Ovary (tissue), 7 donors: ENCODE measurements at regions not wholly inside any gene's neighbourhood (a gene's known extent, or its start where the extent isn't known, plus 50 kb on each side); places are given as distances from the start of the nearest gene placed in this dataset.

ENCODE experiments used
- DNase-seq, 5 donors: peaks; one replicate each; pipeline ENCODE4 v3.0.0-alpha.2; 2019 to 2020
- H3K27ac ChIP-seq, 2 donors: fragments of 200-600 bp; one replicate each; pipeline versions ENCODE4 v1.5.1 to v1.8.0; 2019 to 2022
- H3K27me3 ChIP-seq: fragments of 200-600 bp; one replicate; pipeline ENCODE4 v1.8.0; 2022
- H3K36me3 ChIP-seq: fragments of 200-600 bp; sonication (generic); one replicate; pipeline ENCODE4 v1.5.1; 2019
- H3K4me1 ChIP-seq: one replicate; pipeline ENCODE4 v1.8.1; 2013; ENCODE audit warnings: mild to moderate bottlenecking, moderate library complexity; ENCODE audit not compliant: insufficient read depth
- H3K4me3 ChIP-seq: fragments of 200-600 bp; sonication (generic); one replicate; pipeline ENCODE4 v1.5.1; 2017
- H3K9me3 ChIP-seq, 2 donors: fragments of 200-600 bp in 1 of 2; sonication (generic) in 1 of 2; one replicate each; pipeline versions ENCODE4 v1.5.1 to v1.8.1; 2013 to 2019; ENCODE audit warnings: mild to moderate bottlenecking in 1 of 2, moderate library complexity in 1 of 2
- EP300 ChIP-seq: sonication (generic); formaldehyde crosslinking; IDR thresholded peaks from one replicate; pipeline ENCODE4 v1.6.1; 2017; ENCODE audit warnings: antibody characterized with exemption
- POLR2A ChIP-seq: fragments of 450-650 bp; IDR thresholded peaks from one replicate; pipeline ENCODE4 v1.6.1; 2017; ENCODE audit warnings: antibody characterized with exemption, mild to moderate bottlenecking, moderate library complexity
- WGBS, 3 donors: extraction: QIAGEN DNeasy Blood & Tissue Kit in 1 of 3; methylation state at CpG; one replicate each; pipeline versions ENCODE4 v1.1.5 to v1.1.7; 2013 to 2017; 5-methylcytosine and 5-hydroxymethylcytosine counted together
- intact Hi-C, 4 donors: fragments of 100-400 bp; cut with DNase I; formaldehyde crosslinking; loops; one replicate each; pipeline versions ENCODE4 v1.11.0 to v1.15.1; 2022 to 2023
- TF ChIP-seq, protein P1 (sequence below), 3 donors: fragments of 450-650 bp in 2 of 3; fragments of 200-600 bp in 1 of 3; IDR thresholded peaks; one replicate each; pipeline versions ENCODE4 v1.5.1 to v1.8.0; 2016 to 2022; ENCODE audit warnings: antibody characterized with exemption in 3 of 3, mild to moderate bottlenecking in 1 of 3
- donor health status: DM: no; HTN: no; CAD: no; lungs with moderate emphysema.
- donor health status: DM: no; HTN: no; CAD: no.
- donor health status: Bipolar disorder and iron deficiency.
- donor health status: DM: no; HTN: no; CAD: no.
- donor health status: DM: yes; HTN: yes; CAD: no.

DNA sequence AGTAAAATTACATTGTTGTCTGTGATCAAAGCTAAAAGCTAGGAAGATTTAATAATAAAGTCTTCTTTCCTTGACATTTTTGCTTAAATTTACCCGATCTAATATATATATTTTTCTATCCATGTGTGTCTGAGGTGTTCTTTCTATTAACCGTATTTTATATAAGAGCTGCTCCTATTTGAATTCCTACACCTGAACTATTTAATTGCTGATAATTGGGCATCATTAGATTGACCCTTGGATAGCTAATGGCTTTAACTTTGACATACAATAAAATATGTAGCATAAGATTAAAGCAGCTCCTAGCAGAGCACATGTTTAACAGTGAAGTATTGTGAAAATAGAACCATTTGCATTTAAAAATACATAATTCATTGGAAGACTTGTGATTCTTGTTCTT, 792.7 kb downstream of the MAT2B start:
- WGBS, 3 donors = 81 to 86% (median 85%) methylated on average over 2 of the region's 2 CpGs
- TF ChIP-seq POLR2A = no peak
- no peak for TF ChIP-seq EP300
- TF ChIP-seq, protein P1, sequence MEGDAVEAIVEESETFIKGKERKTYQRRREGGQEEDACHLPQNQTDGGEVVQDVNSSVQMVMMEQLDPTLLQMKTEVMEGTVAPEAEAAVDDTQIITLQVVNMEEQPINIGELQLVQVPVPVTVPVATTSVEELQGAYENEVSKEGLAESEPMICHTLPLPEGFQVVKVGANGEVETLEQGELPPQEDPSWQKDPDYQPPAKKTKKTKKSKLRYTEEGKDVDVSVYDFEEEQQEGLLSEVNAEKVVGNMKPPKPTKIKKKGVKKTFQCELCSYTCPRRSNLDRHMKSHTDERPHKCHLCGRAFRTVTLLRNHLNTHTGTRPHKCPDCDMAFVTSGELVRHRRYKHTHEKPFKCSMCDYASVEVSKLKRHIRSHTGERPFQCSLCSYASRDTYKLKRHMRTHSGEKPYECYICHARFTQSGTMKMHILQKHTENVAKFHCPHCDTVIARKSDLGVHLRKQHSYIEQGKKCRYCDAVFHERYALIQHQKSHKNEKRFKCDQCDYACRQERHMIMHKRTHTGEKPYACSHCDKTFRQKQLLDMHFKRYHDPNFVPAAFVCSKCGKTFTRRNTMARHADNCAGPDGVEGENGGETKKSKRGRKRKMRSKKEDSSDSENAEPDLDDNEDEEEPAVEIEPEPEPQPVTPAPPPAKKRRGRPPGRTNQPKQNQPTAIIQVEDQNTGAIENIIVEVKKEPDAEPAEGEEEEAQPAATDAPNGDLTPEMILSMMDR (IDR thresholded peaks at IDR 0.05) = no peak
- intact Hi-C loops = no loop called here
- H3K9me3 ChIP-seq = no peaks in the 10 kb centered on the region
- H3K4me3 ChIP-seq = no peak overlapping the region
- no peak for DNase-seq
- no peaks in the 10 kb centered on the region for H3K27me3 ChIP-seq
- no peaks in the 10 kb centered on the region for H3K4me1 ChIP-seq
- H3K36me3 ChIP-seq = no peaks in the 10 kb centered on the region
- no peak overlapping the region for H3K27ac ChIP-seq

DNA sequence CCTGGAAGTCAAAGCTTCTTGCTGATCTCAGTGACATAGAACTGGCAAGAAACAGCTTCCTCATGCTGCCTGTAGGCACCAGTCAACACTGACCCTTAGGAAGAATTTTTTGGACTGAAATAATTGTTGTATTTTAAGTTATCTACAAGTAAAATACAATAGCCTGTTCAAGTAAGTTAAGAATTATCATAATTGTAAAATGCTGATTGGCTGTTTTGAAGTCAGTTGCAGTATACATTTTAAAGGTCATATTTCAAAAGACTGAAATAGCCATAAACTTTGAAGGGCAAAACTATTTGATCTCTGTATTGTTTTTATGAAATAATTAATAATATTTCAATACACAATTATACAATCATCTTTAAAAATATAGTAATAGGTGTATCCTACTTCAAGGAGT, 794.9 kb downstream of the MAT2B start:
- H3K27me3 ChIP-seq = no peaks in the 10 kb centered on the region
- no peaks in the 10 kb centered on the region for H3K36me3 ChIP-seq
- intact Hi-C loops = no loop called here
- no peak overlapping the region for H3K27ac ChIP-seq
- TF ChIP-seq EP300 (no peak), POLR2A (no peak)
- TF ChIP-seq, protein P1 (IDR thresholded peaks at IDR 0.05) = no peak
- no peaks in the 10 kb centered on the region for H3K9me3 ChIP-seq
- no peak overlapping the region for H3K4me3 ChIP-seq
- H3K4me1 ChIP-seq = no peaks in the 10 kb centered on the region
- DNase-seq = no peak

DNA sequence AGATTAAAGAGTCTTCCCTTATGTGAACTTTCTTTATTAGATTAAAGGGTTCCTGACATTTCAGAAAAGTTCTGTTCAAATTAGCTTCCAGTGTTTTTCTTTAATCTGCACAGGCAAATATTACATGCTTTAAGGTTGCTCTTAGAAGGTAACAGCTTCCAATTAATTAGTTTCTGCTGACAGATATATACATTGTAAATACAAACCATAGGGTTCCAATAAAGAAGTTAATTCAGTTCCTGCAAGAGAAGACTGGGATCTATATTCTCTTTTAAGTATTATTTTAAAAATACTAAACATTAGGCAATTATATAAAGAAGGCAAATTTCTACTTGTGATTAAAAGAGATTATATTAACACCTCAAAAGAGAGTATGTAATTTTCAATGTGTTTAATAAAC, 795.7 kb downstream of the MAT2B start:
- TF ChIP-seq POLR2A = no peak
- TF ChIP-seq, protein P1 (IDR thresholded peaks at IDR 0.05) = no peak
- no peak for TF ChIP-seq EP300
- DNase-seq = no peak
- H3K36me3 ChIP-seq = no peaks in the 10 kb centered on the region
- no peaks in the 10 kb centered on the region for H3K4me1 ChIP-seq
- no peak overlapping the region for H3K27ac ChIP-seq
- H3K4me3 ChIP-seq = no peak overlapping the region
- no peaks in the 10 kb centered on the region for H3K9me3 ChIP-seq
- no peaks in the 10 kb centered on the region for H3K27me3 ChIP-seq
- intact Hi-C loops = no loop called here

DNA sequence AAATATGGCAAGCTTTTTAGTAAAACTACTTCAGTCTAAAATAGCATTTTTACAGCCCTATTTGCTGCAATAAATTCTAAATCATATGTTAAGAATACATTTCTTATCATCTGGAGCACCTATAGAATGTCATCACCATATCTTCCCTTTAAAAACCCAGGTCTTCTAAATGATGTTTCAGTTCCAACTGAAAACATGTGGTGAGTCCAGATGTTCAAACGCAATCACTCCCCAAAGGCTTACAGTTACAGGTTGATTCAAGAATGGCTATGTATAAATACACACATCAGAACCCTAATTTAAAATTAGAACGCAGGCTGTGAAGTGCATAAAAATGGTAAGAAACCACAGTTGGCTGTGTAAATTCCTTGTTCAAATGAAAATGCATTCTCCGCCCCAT, 796.3 kb downstream of the MAT2B start:
- intact Hi-C loops = no loop called here
- 74 to 77% (median 74%) methylated on average over 3 of the region's 3 CpGs for WGBS, 3 donors
- H3K27ac ChIP-seq = no peak overlapping the region

More for the DNA sequence above, 796.3 kb downstream of the MAT2B start:
- Histone ChIP-seq H3K9me3 (no peaks in the 10 kb centered on the region), H3K27me3 (no peaks in the 10 kb centered on the region), H3K36me3 (no peaks in the 10 kb centered on the region), H3K4me3 (no peak overlapping the region), H3K4me1 (no peaks in the 10 kb centered on the region)
- TF ChIP-seq, protein P1 (IDR thresholded peaks at IDR 0.05) = no peak
- TF ChIP-seq POLR2A (no peak), EP300 (no peak)
- no peak for DNase-seq
